SK-N-SH (cell line): ENCODE measurements at regions not wholly inside any gene's neighbourhood (a gene's known extent, or its start where the extent isn't known, plus 50 kb on each side); places are given as distances from the start of the nearest gene placed in this dataset.

Source experiments
- EP300 ChIP-seq, 2 experiments: IDR thresholded peaks; 2 replicates each; pipeline versions ENCODE4 v1.4.0 to v1.6.1; 2012; ENCODE audit warnings: borderline replicate concordance in 1 of 2, low read depth in 1 of 2, low read length in 1 of 2
- FOXJ3 ChIP-seq: sonication (generic); formaldehyde crosslinking; IDR thresholded peaks from 2 replicates; pipeline ENCODE4 v1.5.1; 2020; ENCODE audit warnings: mild to moderate bottlenecking, missing genetic modification reagents
- FOXM1 ChIP-seq: IDR thresholded peaks from 2 replicates; pipeline ENCODE4 v1.4.0; 2012; ENCODE audit warnings: low read depth, mild to moderate bottlenecking
- GABPA ChIP-seq: IDR thresholded peaks from 2 replicates; pipeline ENCODE4 v1.4.0; 2012; ENCODE audit warnings: low read depth, mild to moderate bottlenecking
- MXI1 ChIP-seq: IDR thresholded peaks from 2 replicates; pipeline ENCODE4 v1.6.1; 2012; ENCODE audit warnings: mild to moderate bottlenecking, low read depth, low read length, improper control_type of control experiment
- NRF1 ChIP-seq: IDR thresholded peaks from 2 replicates; pipeline ENCODE4 v1.6.1; 2012; ENCODE audit warnings: low read depth, mild to moderate bottlenecking, low read length
- POLR2AphosphoS5 ChIP-seq: IDR thresholded peaks from 2 replicates; pipeline ENCODE4 v1.6.1; 2012; ENCODE audit warnings: low read depth, low read length
- RAD21 ChIP-seq: IDR thresholded peaks from 2 replicates; pipeline ENCODE4 v1.6.1; 2012; ENCODE audit warnings: mild to moderate bottlenecking, low read length
- TCF12 ChIP-seq: IDR thresholded peaks from 2 replicates; pipeline ENCODE4 v1.4.0; 2012
- TEAD4 ChIP-seq: IDR thresholded peaks from 2 replicates; pipeline ENCODE4 v1.4.0; 2012; ENCODE audit warnings: mild to moderate bottlenecking, borderline replicate concordance; ENCODE audit not compliant: insufficient read depth
- TF ChIP-seq, protein P1 (sequence below): fragments of 200-600 bp; sonication (generic); IDR thresholded peaks from 2 replicates; pipeline ENCODE4 v1.6.1; 2017; ENCODE audit warnings: antibody characterized with exemption, mild to moderate bottlenecking, moderate library complexity
- TF ChIP-seq, protein P2 (sequence below): fragments of 150-350 bp; IDR thresholded peaks from 2 replicates; pipeline ENCODE4 v1.6.1; 2017; ENCODE audit warnings: antibody characterized with exemption, low read length, low read depth, borderline replicate concordance

DNA sequence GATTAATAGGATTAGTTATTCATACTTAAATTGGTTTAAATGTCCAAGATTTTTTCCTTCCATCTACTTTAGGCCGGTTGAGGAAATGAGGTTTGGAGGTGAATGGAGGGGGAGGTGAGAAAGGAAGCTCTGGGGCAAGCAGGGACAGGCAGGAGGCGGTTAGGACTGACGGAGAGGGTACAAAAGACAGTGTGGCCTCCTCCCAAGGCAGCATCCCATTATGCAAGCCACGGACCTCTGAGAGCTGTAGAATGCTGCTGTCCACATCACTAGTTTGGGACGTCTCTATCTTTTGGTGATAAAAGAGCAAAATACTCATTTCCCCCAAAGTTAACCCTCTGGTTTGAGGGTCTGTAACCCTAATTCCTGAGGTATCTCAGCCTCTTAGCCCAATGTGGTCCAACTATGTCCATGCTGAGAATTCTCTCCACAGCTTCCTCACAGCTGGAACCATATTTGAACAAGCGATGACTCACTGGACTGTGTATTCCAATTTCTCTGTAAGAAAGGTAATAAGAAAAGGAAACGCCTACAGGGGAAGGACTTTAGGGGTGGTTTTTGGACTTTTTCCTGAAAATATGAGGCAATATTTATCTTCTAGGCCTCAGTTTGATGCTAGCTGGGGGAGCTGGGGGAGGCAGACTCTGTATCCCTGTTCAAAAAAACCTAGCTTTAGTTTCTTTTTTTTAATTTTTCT lies 172.2 kb downstream of the TFAP2B start:
- TF ChIP-seq POLR2AphosphoS5, result no peak
- TF ChIP-seq TEAD4, result no peak
- no peak for TF ChIP-seq GABPA
- TF ChIP-seq, protein P1, sequence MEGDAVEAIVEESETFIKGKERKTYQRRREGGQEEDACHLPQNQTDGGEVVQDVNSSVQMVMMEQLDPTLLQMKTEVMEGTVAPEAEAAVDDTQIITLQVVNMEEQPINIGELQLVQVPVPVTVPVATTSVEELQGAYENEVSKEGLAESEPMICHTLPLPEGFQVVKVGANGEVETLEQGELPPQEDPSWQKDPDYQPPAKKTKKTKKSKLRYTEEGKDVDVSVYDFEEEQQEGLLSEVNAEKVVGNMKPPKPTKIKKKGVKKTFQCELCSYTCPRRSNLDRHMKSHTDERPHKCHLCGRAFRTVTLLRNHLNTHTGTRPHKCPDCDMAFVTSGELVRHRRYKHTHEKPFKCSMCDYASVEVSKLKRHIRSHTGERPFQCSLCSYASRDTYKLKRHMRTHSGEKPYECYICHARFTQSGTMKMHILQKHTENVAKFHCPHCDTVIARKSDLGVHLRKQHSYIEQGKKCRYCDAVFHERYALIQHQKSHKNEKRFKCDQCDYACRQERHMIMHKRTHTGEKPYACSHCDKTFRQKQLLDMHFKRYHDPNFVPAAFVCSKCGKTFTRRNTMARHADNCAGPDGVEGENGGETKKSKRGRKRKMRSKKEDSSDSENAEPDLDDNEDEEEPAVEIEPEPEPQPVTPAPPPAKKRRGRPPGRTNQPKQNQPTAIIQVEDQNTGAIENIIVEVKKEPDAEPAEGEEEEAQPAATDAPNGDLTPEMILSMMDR, result no peak
- no peak for TF ChIP-seq MXI1
- no peak for TF ChIP-seq TCF12
- TF ChIP-seq EP300 (IDR thresholded peaks at IDR 0.05; ENCODE audit: borderline replicate concordance in 1 of 2, low read depth in 1 of 2, low read length in 1 of 2), result no peak
- no peak for TF ChIP-seq FOXJ3 (CRISPR knock-in tag)
- TF ChIP-seq, protein P2, sequence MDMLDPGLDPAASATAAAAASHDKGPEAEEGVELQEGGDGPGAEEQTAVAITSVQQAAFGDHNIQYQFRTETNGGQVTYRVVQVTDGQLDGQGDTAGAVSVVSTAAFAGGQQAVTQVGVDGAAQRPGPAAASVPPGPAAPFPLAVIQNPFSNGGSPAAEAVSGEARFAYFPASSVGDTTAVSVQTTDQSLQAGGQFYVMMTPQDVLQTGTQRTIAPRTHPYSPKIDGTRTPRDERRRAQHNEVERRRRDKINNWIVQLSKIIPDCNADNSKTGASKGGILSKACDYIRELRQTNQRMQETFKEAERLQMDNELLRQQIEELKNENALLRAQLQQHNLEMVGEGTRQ, result no peak
- no peak for TF ChIP-seq NRF1
- TF ChIP-seq FOXM1, result no peak
- TF ChIP-seq RAD21, result no peak
